SK-N-MC (cell line): ENCODE measurements at regions not wholly inside any gene's neighbourhood (a gene's known extent, or its start where the extent isn't known, plus 50 kb on each side); places are given as distances from the start of the nearest gene placed in this dataset.

ENCODE experiments used
- EZH2 ChIP-seq: fragments of 200-600 bp; sonication (generic); IDR thresholded peaks from one replicate; pipeline ENCODE4 v1.6.1; 2017; ENCODE audit warnings: antibody characterized with exemption
- POLR2AphosphoS5 ChIP-seq: IDR thresholded peaks from 2 replicates; pipeline ENCODE4 v1.6.1; 2012; ENCODE audit warnings: mild to moderate bottlenecking, low read depth, low read length, borderline replicate concordance

DNA sequence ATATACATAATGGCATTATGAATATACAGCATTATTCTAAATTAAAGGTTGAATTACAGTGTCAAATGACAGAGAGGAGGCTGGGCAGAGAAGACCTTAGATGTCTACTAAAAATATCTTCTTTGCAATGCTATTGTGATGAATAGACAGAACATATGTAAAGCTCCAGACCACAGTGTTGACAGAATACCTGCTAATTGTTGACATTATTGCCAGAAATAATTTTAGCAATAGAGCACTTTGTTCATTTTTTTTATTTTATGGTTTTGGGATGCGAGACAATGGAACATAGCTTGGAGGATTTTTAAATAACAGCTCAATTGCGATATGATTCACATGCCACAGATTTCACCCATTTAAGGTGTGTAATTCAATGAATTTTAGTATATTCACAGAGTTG is 508.8 kb downstream of the PSAT1 start:
- TF ChIP-seq POLR2AphosphoS5: no peak
- TF ChIP-seq EZH2: no peak
